ENCODE measurements at regions not wholly inside any gene's neighbourhood (a gene's known extent, or its start where the extent isn't known, plus 50 kb on each side); places are given as distances from the start of the nearest gene placed in this dataset.
"Not testable (repeated sequence)": the region's sequence is repeated elsewhere in the genome, so short reads cannot be mapped to it uniquely, and the experiment has no call there.

DNA sequence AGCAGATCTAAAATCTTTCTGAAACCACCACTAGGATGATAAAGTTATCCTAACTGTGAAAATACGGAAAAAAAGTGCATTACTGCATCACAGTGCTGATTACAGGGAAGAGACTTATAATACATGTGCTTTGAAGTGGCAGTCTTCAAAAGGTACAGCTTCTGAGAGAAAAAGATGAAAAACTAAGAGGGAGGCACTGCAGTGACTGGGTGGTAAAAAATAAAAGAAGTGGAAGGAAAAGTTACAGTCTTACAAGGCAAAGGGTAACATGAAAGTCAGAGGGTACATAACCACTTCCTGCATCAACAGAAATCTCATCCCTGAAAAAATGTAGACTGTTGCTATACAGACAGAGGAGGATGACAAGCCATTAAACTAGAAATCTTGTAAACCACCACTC lies 465.3 kb downstream of the ACTR3B start:
- H3K9me3 ChIP-seq (ENCODE audit: low read depth, low read length) = peaks cover 3% of the 10 kb centered on the region
- DNase-seq (ENCODE audit: insufficient read length, low spot score, missing footprints) = no peak
- no peak overlapping the region for H3K4me3 ChIP-seq (ENCODE audit: insufficient read depth, low read length)
- no peak overlapping the region for H3K27ac ChIP-seq (ENCODE audit: low read depth, low read length)
- H3K36me3 ChIP-seq (ENCODE audit: insufficient read depth, low read length) = no peaks in the 10 kb centered on the region
- TF ChIP-seq, protein P1, sequence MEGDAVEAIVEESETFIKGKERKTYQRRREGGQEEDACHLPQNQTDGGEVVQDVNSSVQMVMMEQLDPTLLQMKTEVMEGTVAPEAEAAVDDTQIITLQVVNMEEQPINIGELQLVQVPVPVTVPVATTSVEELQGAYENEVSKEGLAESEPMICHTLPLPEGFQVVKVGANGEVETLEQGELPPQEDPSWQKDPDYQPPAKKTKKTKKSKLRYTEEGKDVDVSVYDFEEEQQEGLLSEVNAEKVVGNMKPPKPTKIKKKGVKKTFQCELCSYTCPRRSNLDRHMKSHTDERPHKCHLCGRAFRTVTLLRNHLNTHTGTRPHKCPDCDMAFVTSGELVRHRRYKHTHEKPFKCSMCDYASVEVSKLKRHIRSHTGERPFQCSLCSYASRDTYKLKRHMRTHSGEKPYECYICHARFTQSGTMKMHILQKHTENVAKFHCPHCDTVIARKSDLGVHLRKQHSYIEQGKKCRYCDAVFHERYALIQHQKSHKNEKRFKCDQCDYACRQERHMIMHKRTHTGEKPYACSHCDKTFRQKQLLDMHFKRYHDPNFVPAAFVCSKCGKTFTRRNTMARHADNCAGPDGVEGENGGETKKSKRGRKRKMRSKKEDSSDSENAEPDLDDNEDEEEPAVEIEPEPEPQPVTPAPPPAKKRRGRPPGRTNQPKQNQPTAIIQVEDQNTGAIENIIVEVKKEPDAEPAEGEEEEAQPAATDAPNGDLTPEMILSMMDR (IDR thresholded peaks at IDR 0.05; ENCODE audit: extremely low read depth, low read depth, low read length) = no peak
- no peaks in the 10 kb centered on the region for H3K79me2 ChIP-seq (ENCODE audit: insufficient read depth, low read length)
- no peak overlapping the region for H3K4me2 ChIP-seq (ENCODE audit: insufficient read depth, low read length)
- no peak overlapping the region for H2AFZ ChIP-seq (ENCODE audit: low read length)
- H4K20me1 ChIP-seq (ENCODE audit: insufficient read depth, low read length) = no peaks in the 10 kb centered on the region
- H3K27me3 ChIP-seq (ENCODE audit: insufficient read depth, low read length) = no peaks in the 10 kb centered on the region
- no peaks in the 10 kb centered on the region for H3K4me1 ChIP-seq (ENCODE audit: insufficient read depth, low read length)

DNA sequence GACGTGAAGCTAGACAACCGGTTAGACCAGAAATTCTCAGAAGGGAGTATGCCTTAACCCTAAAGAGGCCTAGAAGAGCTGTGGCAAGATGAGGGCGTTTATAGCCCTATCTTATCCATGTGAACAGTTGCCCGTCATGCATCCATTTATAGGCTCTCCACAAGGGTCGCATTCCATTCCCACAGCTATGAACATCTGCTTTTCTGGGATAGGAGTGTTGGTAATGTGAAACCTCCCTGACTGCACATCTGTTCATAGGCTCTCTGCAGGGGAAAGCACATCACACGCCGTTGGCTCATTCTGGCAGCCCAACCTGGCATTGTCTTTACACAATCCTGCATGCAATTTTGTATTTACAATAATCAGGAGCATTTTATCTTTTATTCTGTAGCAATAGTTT lies 485.6 kb downstream of the ACTR3B start:
- H3K27ac ChIP-seq (ENCODE audit: low read depth, low read length); H3K4me3 ChIP-seq (ENCODE audit: insufficient read depth, low read length); H2AFZ ChIP-seq (ENCODE audit: low read length); H4K20me1 ChIP-seq (ENCODE audit: insufficient read depth, low read length); H3K9me3 ChIP-seq (ENCODE audit: low read depth, low read length); H3K27me3 ChIP-seq (ENCODE audit: insufficient read depth, low read length); H3K4me2 ChIP-seq (ENCODE audit: insufficient read depth, low read length); H3K36me3 ChIP-seq (ENCODE audit: insufficient read depth, low read length); DNase-seq (ENCODE audit: insufficient read length, low spot score, missing footprints); H3K4me1 ChIP-seq (ENCODE audit: insufficient read depth, low read length); H3K79me2 ChIP-seq (ENCODE audit: insufficient read depth, low read length): not testable (repeated sequence)

DNA sequence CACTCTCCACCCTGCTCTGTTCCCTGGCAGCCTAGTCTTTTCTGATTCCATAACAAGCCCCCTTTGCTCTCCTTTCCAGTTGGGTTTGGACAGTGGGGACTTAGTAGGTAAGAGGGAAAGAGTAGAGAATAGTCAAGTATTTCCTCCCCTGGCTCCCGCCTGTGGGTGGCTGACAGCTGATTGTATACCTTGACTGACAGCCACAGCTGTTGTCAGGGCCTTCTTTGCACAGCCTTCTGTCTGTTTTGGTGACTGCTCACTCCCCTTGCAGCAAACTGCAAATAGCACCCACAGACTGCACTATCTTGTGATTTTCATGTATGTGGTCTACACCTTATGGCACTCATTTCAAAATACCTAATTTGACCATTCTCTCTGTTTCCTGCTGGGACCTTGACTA lies 486.3 kb downstream of the ACTR3B start:
- H3K79me2 ChIP-seq (ENCODE audit: insufficient read depth, low read length) = no peaks in the 10 kb centered on the region
- H3K27ac ChIP-seq (ENCODE audit: low read depth, low read length) = no peak overlapping the region
- no peak overlapping the region for H3K4me2 ChIP-seq (ENCODE audit: insufficient read depth, low read length)
- H3K36me3 ChIP-seq (ENCODE audit: insufficient read depth, low read length) = no peaks in the 10 kb centered on the region
- no peaks in the 10 kb centered on the region for H3K9me3 ChIP-seq (ENCODE audit: low read depth, low read length)
- DNase-seq (ENCODE audit: insufficient read length, low spot score, missing footprints) = no peak
- no peaks in the 10 kb centered on the region for H3K4me1 ChIP-seq (ENCODE audit: insufficient read depth, low read length)
- no peak overlapping the region for H3K4me3 ChIP-seq (ENCODE audit: insufficient read depth, low read length)
- H4K20me1 ChIP-seq (ENCODE audit: insufficient read depth, low read length) = no peaks in the 10 kb centered on the region
- H2AFZ ChIP-seq (ENCODE audit: low read length) = no peak overlapping the region
- TF ChIP-seq, protein P1 (IDR thresholded peaks at IDR 0.05; ENCODE audit: extremely low read depth, low read depth, low read length) = no peak
- no peaks in the 10 kb centered on the region for H3K27me3 ChIP-seq (ENCODE audit: insufficient read depth, low read length)

DNA sequence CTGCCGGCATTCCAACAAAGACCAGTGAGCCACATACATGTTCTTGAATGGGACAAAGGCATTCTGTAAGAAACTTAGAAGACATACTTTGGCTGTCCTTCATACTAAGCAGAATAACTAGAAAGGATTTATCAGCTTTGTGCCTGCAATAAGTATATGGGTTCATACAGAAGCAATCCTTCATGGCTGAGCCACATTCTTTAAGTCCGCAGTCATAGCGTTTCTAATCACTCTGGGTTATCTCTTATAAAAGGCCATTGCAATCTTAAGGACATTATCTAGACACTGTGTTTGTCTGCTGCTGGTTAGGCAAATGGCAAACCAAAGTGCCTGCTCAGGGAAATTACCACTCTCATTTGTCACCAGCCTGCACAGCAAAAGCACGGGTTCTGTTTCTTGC lies 488.4 kb downstream of the ACTR3B start:
- H3K36me3 ChIP-seq (ENCODE audit: insufficient read depth, low read length) = no peaks in the 10 kb centered on the region
- H3K27me3 ChIP-seq (ENCODE audit: insufficient read depth, low read length) = no peaks in the 10 kb centered on the region
- no peak overlapping the region for H2AFZ ChIP-seq (ENCODE audit: low read length)
- no peaks in the 10 kb centered on the region for H3K79me2 ChIP-seq (ENCODE audit: insufficient read depth, low read length)
- TF ChIP-seq, protein P1 (IDR thresholded peaks at IDR 0.05; ENCODE audit: extremely low read depth, low read depth, low read length) = no peak
- H3K4me1 ChIP-seq (ENCODE audit: insufficient read depth, low read length) = no peaks in the 10 kb centered on the region
- DNase-seq (ENCODE audit: insufficient read length, low spot score, missing footprints) = no peak
- no peak overlapping the region for H3K27ac ChIP-seq (ENCODE audit: low read depth, low read length)
- no peak overlapping the region for H3K4me2 ChIP-seq (ENCODE audit: insufficient read depth, low read length)
- H3K9me3 ChIP-seq (ENCODE audit: low read depth, low read length) = no peaks in the 10 kb centered on the region
- H4K20me1 ChIP-seq (ENCODE audit: insufficient read depth, low read length) = no peaks in the 10 kb centered on the region
- no peak overlapping the region for H3K4me3 ChIP-seq (ENCODE audit: insufficient read depth, low read length)

DNA sequence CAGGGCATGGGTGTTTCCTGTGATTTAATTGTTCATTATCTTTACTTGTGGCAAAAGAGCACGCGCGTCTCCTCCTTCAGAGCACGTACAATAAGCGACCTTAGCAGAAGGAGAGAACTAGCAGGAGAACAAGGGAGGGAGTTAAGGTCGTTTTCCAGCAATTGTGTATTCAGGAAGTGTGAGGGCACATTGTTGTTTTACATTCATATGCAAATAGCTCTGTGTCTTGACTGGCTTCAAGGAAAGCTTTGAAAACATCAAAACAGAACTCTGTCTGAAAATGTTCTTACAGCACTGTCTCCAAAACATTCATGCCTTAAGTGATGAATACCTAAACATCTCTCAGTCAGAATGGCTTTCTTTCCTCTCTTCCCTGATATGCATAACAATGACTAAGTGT lies 499.1 kb downstream of the ACTR3B start:
- H3K4me1 ChIP-seq (ENCODE audit: insufficient read depth, low read length) = no peaks in the 10 kb centered on the region
- no peak overlapping the region for H3K4me2 ChIP-seq (ENCODE audit: insufficient read depth, low read length)
- no peaks in the 10 kb centered on the region for H3K27me3 ChIP-seq (ENCODE audit: insufficient read depth, low read length)
- no peaks in the 10 kb centered on the region for H3K36me3 ChIP-seq (ENCODE audit: insufficient read depth, low read length)
- peaks cover 2% of the 10 kb centered on the region for H3K9me3 ChIP-seq (ENCODE audit: low read depth, low read length)
- H3K27ac ChIP-seq (ENCODE audit: low read depth, low read length) = no peak overlapping the region
- H3K4me3 ChIP-seq (ENCODE audit: insufficient read depth, low read length) = no peak overlapping the region
- no peak overlapping the region for H2AFZ ChIP-seq (ENCODE audit: low read length)
- no peaks in the 10 kb centered on the region for H4K20me1 ChIP-seq (ENCODE audit: insufficient read depth, low read length)
- H3K79me2 ChIP-seq (ENCODE audit: insufficient read depth, low read length) = no peaks in the 10 kb centered on the region
- DNase-seq (ENCODE audit: insufficient read length, low spot score, missing footprints) = no peak
- TF ChIP-seq, protein P1 (IDR thresholded peaks at IDR 0.05; ENCODE audit: extremely low read depth, low read depth, low read length) = no peak

Measured in osteoblast (primary cell).